Suprapubic skin (tissue), 4 donors: ENCODE measurements at regions not wholly inside any gene's neighbourhood (a gene's known extent, or its start where the extent isn't known, plus 50 kb on each side); places are given as distances from the start of the nearest gene placed in this dataset.

Source experiments
- DNase-seq, 2 donors: peaks; one replicate each; pipeline ENCODE4 v3.0.0-alpha.2; 2019; ENCODE audit warnings: low spot score in 2 of 2
- H3K27ac ChIP-seq: fragments of 200-600 bp; sonication (generic); one replicate; pipeline ENCODE4 v1.5.1; 2019
- H3K27me3 ChIP-seq: fragments of 200-600 bp; sonication (generic); one replicate; pipeline ENCODE4 v1.5.1; 2019
- H3K36me3 ChIP-seq: fragments of 200-600 bp; sonication (generic); one replicate; pipeline ENCODE4 v1.5.1; 2019
- H3K4me1 ChIP-seq: fragments of 200-600 bp; sonication (generic); one replicate; pipeline ENCODE4 v1.5.1; 2019
- H3K4me3 ChIP-seq: fragments of 200-600 bp; sonication (generic); one replicate; pipeline ENCODE4 v1.5.1; 2019; ENCODE audit warnings: mild to moderate bottlenecking
- H3K9me3 ChIP-seq: fragments of 200-600 bp; sonication (generic); one replicate; pipeline ENCODE4 v1.5.1; 2019
- EP300 ChIP-seq: sonication (generic); formaldehyde crosslinking; IDR thresholded peaks from one replicate; pipeline ENCODE4 v1.6.1; 2017; ENCODE audit warnings: antibody characterized with exemption
- POLR2A ChIP-seq, 2 donors: fragments of 450-650 bp; IDR thresholded peaks; one replicate each; pipeline ENCODE4 v1.6.1; 2017; ENCODE audit warnings: antibody characterized with exemption in 2 of 2, mild to moderate bottlenecking in 2 of 2, moderate library complexity in 2 of 2
- POLR2AphosphoS5 ChIP-seq, 3 donors: sonication (generic); formaldehyde crosslinking; IDR thresholded peaks; one replicate each; pipeline ENCODE4 v1.6.1; 2017; ENCODE audit warnings: antibody characterized with exemption in 3 of 3
- WGBS: methylation state at CpG from one replicate; pipeline ENCODE4 v1.1.5; 2018; 5-methylcytosine and 5-hydroxymethylcytosine counted together
- TF ChIP-seq, protein P1 (sequence below), 2 donors: fragments of 200-600 bp in 1 of 2; fragments of 450-650 bp in 1 of 2; sonication (generic) in 1 of 2; IDR thresholded peaks; one replicate each; pipeline ENCODE4 v1.5.1; 2016 to 2019; ENCODE audit warnings: antibody characterized with exemption in 2 of 2, mild to moderate bottlenecking in 1 of 2, moderate library complexity in 1 of 2

GRCh38 chr18:1895456-1896185, 675.7 kb downstream of the METTL4 start:
- no peaks in the 10 kb centered on the region for H3K36me3 ChIP-seq
- no peak overlapping the region for H3K27ac ChIP-seq
- no peak for DNase-seq
- no peak overlapping the region for H3K4me3 ChIP-seq
- H3K4me1 ChIP-seq = no peaks in the 10 kb centered on the region
- 66% methylated on average over 4 of the region's 4 CpGs for WGBS
- H3K27me3 ChIP-seq = no peaks in the 10 kb centered on the region
- H3K9me3 ChIP-seq = no peaks in the 10 kb centered on the region
- TF ChIP-seq POLR2AphosphoS5 (IDR thresholded peaks at IDR 0.05) (no peak), POLR2A (IDR thresholded peaks at IDR 0.05) (no peak), EP300 (no peak)
- TF ChIP-seq, protein P1, sequence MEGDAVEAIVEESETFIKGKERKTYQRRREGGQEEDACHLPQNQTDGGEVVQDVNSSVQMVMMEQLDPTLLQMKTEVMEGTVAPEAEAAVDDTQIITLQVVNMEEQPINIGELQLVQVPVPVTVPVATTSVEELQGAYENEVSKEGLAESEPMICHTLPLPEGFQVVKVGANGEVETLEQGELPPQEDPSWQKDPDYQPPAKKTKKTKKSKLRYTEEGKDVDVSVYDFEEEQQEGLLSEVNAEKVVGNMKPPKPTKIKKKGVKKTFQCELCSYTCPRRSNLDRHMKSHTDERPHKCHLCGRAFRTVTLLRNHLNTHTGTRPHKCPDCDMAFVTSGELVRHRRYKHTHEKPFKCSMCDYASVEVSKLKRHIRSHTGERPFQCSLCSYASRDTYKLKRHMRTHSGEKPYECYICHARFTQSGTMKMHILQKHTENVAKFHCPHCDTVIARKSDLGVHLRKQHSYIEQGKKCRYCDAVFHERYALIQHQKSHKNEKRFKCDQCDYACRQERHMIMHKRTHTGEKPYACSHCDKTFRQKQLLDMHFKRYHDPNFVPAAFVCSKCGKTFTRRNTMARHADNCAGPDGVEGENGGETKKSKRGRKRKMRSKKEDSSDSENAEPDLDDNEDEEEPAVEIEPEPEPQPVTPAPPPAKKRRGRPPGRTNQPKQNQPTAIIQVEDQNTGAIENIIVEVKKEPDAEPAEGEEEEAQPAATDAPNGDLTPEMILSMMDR (IDR thresholded peaks at IDR 0.05) = no peak

DNA sequence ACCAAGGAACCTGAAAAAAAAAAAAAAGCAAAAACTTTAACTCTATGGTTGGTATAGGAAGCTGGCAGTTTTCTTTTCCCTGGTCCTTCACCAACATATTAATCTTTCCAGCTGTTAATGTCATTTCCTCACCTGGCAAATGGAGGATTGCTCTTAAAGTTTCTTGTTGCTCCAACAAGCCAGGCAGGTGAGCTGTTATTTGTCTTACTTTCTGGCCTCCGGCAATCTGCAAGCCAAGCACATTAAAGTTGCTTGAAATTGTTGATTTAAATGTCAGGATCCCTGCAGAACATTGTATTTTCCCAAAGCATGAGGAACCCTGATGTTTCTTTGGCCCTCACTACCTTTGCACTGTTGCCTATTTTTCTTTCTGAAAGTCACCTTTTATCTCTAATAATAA, 664.9 kb downstream of the METTL4 start:
- 68% methylated on average over 1 of the region's 1 CpG for whole genome bisulfite sequencing

GRCh38 chr18:1907470-1908206, 663.7 kb downstream of the METTL4 start:
- WGBS = 70% methylated on average over 3 of the region's 3 CpGs
- no peak for DNase-seq

More for the DNA sequence above, 664.9 kb downstream of the METTL4 start:
- Histone ChIP-seq H3K36me3 (no peaks in the 10 kb centered on the region), H3K27ac (no peak overlapping the region), H3K27me3 (no peaks in the 10 kb centered on the region), H3K9me3 (peaks cover 9% of the 10 kb centered on the region), H3K4me3 (no peak overlapping the region), H3K4me1 (no peaks in the 10 kb centered on the region)
- TF ChIP-seq, protein P1 (IDR thresholded peaks at IDR 0.05) = no peak
- TF ChIP-seq POLR2AphosphoS5 (IDR thresholded peaks at IDR 0.05) (no peak), EP300 (no peak), POLR2A (IDR thresholded peaks at IDR 0.05) (no peak)
- no peak for DNase-seq

GRCh38 chr18:1914489-1914888, 656.8 kb downstream of the METTL4 start:
- DNase-seq = no peak
- TF ChIP-seq EP300 (no peak), POLR2A (IDR thresholded peaks at IDR 0.05) (no peak), POLR2AphosphoS5 (IDR thresholded peaks at IDR 0.05) (no peak)
- TF ChIP-seq, protein P1 (IDR thresholded peaks at IDR 0.05) = no peak
- H3K9me3 ChIP-seq = peaks cover 17% of the 10 kb centered on the region
- H3K36me3 ChIP-seq = no peaks in the 10 kb centered on the region
- H3K27ac ChIP-seq = no peak overlapping the region
- no peak overlapping the region for H3K4me3 ChIP-seq
- no peaks in the 10 kb centered on the region for H3K4me1 ChIP-seq
- no peaks in the 10 kb centered on the region for H3K27me3 ChIP-seq

More at GRCh38 chr18:1907470-1908206, 663.7 kb downstream of the METTL4 start:
- H3K4me1 ChIP-seq = no peaks in the 10 kb centered on the region
- H3K27ac ChIP-seq = no peak overlapping the region
- no peak overlapping the region for H3K4me3 ChIP-seq
- H3K9me3 ChIP-seq = peaks cover 9% of the 10 kb centered on the region
- no peaks in the 10 kb centered on the region for H3K27me3 ChIP-seq
- TF ChIP-seq POLR2A (IDR thresholded peaks at IDR 0.05) (no peak), EP300 (no peak), POLR2AphosphoS5 (IDR thresholded peaks at IDR 0.05) (no peak)
- TF ChIP-seq, protein P1 (IDR thresholded peaks at IDR 0.05) = no peak
- H3K36me3 ChIP-seq = no peaks in the 10 kb centered on the region

DNA sequence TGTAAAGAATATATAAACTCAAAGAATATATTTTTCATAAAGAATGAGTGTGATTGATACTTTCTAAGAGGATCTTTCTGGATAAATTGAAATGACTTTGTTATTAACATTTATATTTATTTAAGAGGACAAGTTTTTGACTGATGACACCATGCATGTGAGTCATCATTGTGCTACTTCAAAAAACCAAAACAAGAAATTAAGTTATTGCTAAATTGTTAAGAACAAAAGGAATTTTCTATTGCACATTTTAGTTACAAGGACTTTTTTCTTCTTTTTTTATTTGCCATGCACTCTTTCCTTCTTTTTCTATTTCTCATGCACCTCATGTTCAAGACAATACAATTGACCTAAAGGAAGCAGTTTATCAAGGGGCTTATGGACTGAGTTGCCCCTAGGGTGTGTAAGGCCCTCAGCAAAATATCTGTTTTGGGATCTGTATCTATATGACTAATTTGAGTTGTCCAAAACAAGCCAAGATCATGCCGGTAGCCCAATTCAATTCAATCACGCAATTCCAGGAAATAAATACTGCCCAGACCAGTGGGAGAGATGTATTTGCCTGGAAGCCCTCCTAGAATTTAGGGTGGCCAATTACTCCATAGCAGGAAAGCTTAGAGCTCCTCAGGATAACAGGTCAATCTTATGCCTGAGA, 654.3 kb downstream of the METTL4 start:
- H3K36me3 ChIP-seq = no peaks in the 10 kb centered on the region
- TF ChIP-seq POLR2A (IDR thresholded peaks at IDR 0.05) = no peak
- TF ChIP-seq, protein P1 (IDR thresholded peaks at IDR 0.05) = no peak
- TF ChIP-seq EP300 = no peak
- TF ChIP-seq POLR2AphosphoS5 (IDR thresholded peaks at IDR 0.05) = no peak
- H3K4me3 ChIP-seq = no peak overlapping the region
- H3K4me1 ChIP-seq = no peaks in the 10 kb centered on the region
- H3K27me3 ChIP-seq = no peaks in the 10 kb centered on the region
- 96% methylated on average over 2 of the region's 2 CpGs for WGBS
- peaks cover 8% of the 10 kb centered on the region for H3K9me3 ChIP-seq
- no peak overlapping the region for H3K27ac ChIP-seq
- no peak for DNase-seq
